PC-3 (cell line): ENCODE measurements at regions not wholly inside any gene's neighbourhood (a gene's known extent, or its start where the extent isn't known, plus 50 kb on each side); places are given as distances from the start of the nearest gene placed in this dataset.

Source experiments
- EZH2phosphoT487 ChIP-seq: fragments of 300-600 bp; sonication (generic); IDR thresholded peaks from 2 replicates; pipeline ENCODE4 v1.6.1; 2018; ENCODE audit warnings: mild to moderate bottlenecking, antibody characterized with exemption, low read length, borderline replicate concordance
- TF ChIP-seq, protein P1 (sequence below): fragments of 300-600 bp; sonication (generic); conservative IDR thresholded peaks from 2 replicates; pipeline ENCODE4 v1.5.1; 2017; ENCODE audit warnings: antibody characterized with exemption, low read depth, mild to moderate bottlenecking, low read length

DNA sequence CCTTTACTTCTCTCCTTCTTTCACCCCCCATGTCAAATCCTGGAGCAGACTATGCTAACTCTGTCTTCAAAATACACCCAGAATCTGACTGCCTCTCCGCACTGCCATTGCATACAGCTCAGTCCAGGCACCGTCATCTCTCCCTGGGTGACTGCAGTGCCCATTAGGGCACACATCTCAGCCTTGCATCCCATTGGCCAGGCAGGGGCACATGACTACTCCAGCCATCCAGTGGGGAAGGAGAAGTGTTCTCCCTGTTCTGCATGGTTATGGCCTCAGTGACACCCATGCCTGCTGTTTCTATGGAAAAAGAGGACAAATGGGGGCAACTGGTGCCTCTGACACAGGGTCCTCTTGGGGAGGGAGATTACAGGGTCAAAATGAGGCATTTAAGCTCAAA, 270.5 kb downstream of the MATN1 start:
- TF ChIP-seq, protein P1, sequence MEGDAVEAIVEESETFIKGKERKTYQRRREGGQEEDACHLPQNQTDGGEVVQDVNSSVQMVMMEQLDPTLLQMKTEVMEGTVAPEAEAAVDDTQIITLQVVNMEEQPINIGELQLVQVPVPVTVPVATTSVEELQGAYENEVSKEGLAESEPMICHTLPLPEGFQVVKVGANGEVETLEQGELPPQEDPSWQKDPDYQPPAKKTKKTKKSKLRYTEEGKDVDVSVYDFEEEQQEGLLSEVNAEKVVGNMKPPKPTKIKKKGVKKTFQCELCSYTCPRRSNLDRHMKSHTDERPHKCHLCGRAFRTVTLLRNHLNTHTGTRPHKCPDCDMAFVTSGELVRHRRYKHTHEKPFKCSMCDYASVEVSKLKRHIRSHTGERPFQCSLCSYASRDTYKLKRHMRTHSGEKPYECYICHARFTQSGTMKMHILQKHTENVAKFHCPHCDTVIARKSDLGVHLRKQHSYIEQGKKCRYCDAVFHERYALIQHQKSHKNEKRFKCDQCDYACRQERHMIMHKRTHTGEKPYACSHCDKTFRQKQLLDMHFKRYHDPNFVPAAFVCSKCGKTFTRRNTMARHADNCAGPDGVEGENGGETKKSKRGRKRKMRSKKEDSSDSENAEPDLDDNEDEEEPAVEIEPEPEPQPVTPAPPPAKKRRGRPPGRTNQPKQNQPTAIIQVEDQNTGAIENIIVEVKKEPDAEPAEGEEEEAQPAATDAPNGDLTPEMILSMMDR: no peak
- TF ChIP-seq EZH2phosphoT487: no peak
